Gastroesophageal sphincter (tissue), 3 donors: ENCODE measurements at regions not wholly inside any gene's neighbourhood (a gene's known extent, or its start where the extent isn't known, plus 50 kb on each side); places are given as distances from the start of the nearest gene placed in this dataset.

Experiments
- EP300 ChIP-seq: sonication (generic); formaldehyde crosslinking; IDR thresholded peaks from one replicate; pipeline ENCODE4 v1.6.1; 2017; ENCODE audit warnings: antibody characterized with exemption, mild to moderate bottlenecking
- POLR2A ChIP-seq, 2 donors: fragments of 450-650 bp; IDR thresholded peaks; one replicate each; pipeline ENCODE4 v1.6.1; 2017; ENCODE audit warnings: antibody characterized with exemption in 2 of 2, mild to moderate bottlenecking in 2 of 2, moderate library complexity in 1 of 2
- POLR2AphosphoS5 ChIP-seq: sonication (generic); formaldehyde crosslinking; IDR thresholded peaks from one replicate; pipeline ENCODE4 v1.6.1; 2017; ENCODE audit warnings: antibody characterized with exemption
- TF ChIP-seq, protein P1 (sequence below), 4 experiments: fragments of 200-600 bp in 2 of 4; fragments of 450-650 bp in 2 of 4; sonication (generic) in 1 of 4; IDR thresholded peaks; one replicate each; pipeline ENCODE4 v1.5.1; 2017 to 2019; ENCODE audit warnings: antibody characterized with exemption in 4 of 4, mild to moderate bottlenecking in 2 of 4, moderate library complexity in 2 of 4

DNA sequence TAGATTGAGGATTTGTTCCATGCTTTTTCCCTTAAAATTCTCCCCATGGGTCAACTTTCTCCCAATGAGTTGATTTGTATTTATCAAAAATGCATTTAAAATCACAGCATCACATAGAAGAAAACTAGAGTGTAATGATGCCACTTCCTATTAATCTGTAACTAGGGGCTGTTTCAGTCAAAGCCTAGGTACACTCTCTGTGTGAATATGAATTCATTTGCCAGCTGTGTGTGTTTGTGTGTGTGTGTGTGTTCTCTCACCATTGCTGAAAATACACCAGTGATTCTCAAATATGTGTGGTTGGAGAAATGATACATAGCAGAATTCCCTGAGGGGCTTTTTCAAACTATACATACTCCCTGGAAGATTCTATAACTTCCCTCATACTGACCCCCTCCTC lies 546.5 kb downstream of the KLHL13 start:
- TF ChIP-seq, protein P1, sequence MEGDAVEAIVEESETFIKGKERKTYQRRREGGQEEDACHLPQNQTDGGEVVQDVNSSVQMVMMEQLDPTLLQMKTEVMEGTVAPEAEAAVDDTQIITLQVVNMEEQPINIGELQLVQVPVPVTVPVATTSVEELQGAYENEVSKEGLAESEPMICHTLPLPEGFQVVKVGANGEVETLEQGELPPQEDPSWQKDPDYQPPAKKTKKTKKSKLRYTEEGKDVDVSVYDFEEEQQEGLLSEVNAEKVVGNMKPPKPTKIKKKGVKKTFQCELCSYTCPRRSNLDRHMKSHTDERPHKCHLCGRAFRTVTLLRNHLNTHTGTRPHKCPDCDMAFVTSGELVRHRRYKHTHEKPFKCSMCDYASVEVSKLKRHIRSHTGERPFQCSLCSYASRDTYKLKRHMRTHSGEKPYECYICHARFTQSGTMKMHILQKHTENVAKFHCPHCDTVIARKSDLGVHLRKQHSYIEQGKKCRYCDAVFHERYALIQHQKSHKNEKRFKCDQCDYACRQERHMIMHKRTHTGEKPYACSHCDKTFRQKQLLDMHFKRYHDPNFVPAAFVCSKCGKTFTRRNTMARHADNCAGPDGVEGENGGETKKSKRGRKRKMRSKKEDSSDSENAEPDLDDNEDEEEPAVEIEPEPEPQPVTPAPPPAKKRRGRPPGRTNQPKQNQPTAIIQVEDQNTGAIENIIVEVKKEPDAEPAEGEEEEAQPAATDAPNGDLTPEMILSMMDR (IDR thresholded peaks at IDR 0.05) = no peak
- TF ChIP-seq EP300 (no peak), POLR2A (IDR thresholded peaks at IDR 0.05) (no peak), POLR2AphosphoS5 (no peak)
